ENCODE measurements at regions not wholly inside any gene's neighbourhood (a gene's known extent, or its start where the extent isn't known, plus 50 kb on each side); places are given as distances from the start of the nearest gene placed in this dataset.

DNA sequence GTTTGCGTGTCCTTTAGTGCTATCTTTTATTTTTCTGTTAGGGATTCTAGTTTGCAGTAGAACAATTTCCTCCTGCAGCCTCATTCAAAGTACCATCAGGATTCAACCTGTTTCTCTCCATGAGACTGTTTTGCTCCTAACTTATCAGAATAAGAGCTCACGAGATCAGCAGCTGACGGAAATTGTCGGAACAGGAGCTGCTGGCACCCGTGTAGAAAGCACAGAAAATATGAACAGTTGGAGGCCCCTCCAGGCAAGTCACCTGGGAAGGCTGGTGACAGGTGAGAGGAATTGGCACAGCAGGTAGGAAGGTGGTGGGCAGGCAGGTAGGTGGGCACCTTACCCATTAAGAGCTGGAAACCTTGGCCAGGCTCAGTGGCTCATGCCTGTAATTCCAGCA is 368.6 kb downstream of the CDH26 start:
- Histone ChIP-seq H3K36me3 (ENCODE audit: control insufficient read depth, insufficient read depth, low read length) (no peaks in the 10 kb centered on the region), H3K4me1 (ENCODE audit: control insufficient read depth, insufficient read depth, low read length) (peaks cover 9% of the 10 kb centered on the region), H3K27ac (ENCODE audit: insufficient read depth, low read depth, low read length, poor library complexity, severe bottlenecking) (no peak overlapping the region), H3K27me3 (ENCODE audit: control insufficient read depth, insufficient read depth, low read length, poor library complexity, severe bottlenecking) (no peaks in the 10 kb centered on the region), H3K9me3 (ENCODE audit: control insufficient read depth, low read length) (no peaks in the 10 kb centered on the region), H3K4me3 (ENCODE audit: insufficient read depth, low read depth, low read length) (no peak overlapping the region)
- WGBS, 2 experiments, result 95 to 97% methylated on average over 5 of the region's 5 CpGs

DNA sequence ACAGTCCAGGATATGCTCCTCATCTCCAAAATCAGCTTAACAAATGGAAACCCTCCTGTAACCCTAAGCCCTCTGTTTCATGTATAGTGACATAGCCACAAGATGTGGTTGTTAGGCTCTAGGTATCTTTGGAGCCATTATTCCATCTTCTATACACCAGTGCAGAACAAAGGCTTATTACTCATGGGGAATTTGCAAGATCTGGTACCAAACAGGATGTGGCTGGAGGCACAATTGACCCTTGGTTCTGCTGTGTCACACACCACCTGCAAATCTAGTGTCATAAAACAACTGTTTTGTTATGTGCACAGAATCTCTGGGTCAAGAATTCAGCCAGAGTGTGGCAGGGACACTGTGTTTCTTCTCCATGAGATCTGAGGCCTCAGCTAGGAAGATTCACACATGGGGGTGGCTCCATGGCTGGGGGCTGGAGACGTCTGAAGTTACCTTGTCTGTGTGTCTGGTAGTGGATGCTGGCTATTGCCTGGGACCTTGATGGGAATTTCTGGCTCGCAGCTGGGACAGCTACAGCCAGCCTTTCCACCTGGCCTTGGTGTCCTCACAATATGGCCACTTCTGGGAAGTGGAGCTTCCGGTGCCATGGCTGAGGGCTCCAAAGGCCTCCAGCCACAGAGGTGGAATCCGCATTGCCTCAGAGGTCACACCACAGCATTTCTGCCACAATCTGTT is 369.9 kb downstream of the CDH26 start:
- Histone ChIP-seq H3K4me3 (ENCODE audit: insufficient read depth, low read depth, low read length) (no peak overlapping the region), H3K9me3 (ENCODE audit: control insufficient read depth, low read length) (no peaks in the 10 kb centered on the region), H3K27ac (ENCODE audit: insufficient read depth, low read depth, low read length, poor library complexity, severe bottlenecking) (no peak overlapping the region), H3K4me1 (ENCODE audit: control insufficient read depth, insufficient read depth, low read length) (peaks cover 9% of the 10 kb centered on the region), H3K36me3 (ENCODE audit: control insufficient read depth, insufficient read depth, low read length) (no peaks in the 10 kb centered on the region), H3K27me3 (ENCODE audit: control insufficient read depth, insufficient read depth, low read length, poor library complexity, severe bottlenecking) (no peaks in the 10 kb centered on the region)
- 88 to 92% methylated on average over 4 of the region's 4 CpGs for WGBS, 2 experiments

DNA sequence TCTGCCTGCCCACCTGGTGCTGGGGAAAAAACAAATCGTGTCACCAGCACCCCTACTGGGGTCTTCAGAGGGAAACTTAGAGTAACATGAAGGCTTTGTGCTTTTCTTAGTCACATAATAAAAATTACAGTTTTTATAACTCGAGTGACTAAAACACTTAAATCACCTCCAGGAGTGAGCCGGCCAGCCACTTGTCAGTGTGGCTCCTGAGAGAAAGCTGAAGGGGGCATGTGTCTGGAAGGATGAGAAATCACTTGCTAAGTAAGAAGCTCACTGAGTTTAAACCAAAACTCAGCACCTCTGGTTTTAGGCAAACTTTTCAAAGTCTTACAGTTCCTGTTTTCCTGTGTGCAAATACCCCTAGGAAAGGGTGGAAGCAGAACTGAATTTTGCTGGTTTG is 372.2 kb downstream of the CDH26 start:
- Histone ChIP-seq H3K27ac (ENCODE audit: insufficient read depth, low read depth, low read length, poor library complexity, severe bottlenecking) (no peak overlapping the region), H3K9me3 (ENCODE audit: control insufficient read depth, low read length) (no peaks in the 10 kb centered on the region), H3K4me3 (ENCODE audit: insufficient read depth, low read depth, low read length) (no peak overlapping the region), H3K27me3 (ENCODE audit: control insufficient read depth, insufficient read depth, low read length, poor library complexity, severe bottlenecking) (no peaks in the 10 kb centered on the region), H3K4me1 (ENCODE audit: control insufficient read depth, insufficient read depth, low read length) (peaks cover 9% of the 10 kb centered on the region), H3K36me3 (ENCODE audit: control insufficient read depth, insufficient read depth, low read length) (no peaks in the 10 kb centered on the region)
- 66 to 67% methylated on average over 3 of the region's 3 CpGs for WGBS, 2 experiments

DNA sequence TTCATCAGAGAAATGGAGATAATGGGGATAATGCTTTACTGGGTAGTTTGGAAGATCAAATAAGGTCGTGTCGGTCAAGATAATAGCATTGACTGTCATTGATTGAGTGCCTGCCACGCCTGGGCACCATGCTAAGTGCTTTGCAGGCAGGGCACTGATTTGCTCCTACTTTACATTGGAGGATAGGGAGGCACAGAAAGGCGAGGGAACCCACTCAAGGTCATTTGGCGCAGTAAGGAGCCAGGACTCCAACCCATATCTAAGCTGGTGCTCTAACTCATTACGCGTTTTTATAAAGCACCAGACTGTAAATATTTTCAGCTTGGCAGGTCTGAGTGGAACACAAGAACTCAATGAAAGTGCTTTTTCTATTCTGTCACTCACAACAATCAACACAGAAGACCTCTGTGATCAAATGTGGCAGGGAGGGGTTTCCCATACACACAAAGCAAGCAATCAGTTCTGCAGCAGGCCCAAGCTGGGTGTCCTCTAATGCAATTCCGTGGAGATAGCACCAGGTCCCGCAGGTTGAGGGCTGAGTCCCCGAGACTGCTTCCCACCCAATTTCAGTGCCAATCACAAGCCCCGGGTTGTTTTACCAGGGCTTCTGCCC is 373.6 kb downstream of the CDH26 start:
- Histone ChIP-seq H3K36me3 (ENCODE audit: control insufficient read depth, insufficient read depth, low read length) (no peaks in the 10 kb centered on the region), H3K27me3 (ENCODE audit: control insufficient read depth, insufficient read depth, low read length, poor library complexity, severe bottlenecking) (no peaks in the 10 kb centered on the region), H3K4me3 (ENCODE audit: insufficient read depth, low read depth, low read length) (no peak overlapping the region), H3K4me1 (ENCODE audit: control insufficient read depth, insufficient read depth, low read length) (peaks cover 9% of the 10 kb centered on the region), H3K9me3 (ENCODE audit: control insufficient read depth, low read length) (no peaks in the 10 kb centered on the region), H3K27ac (ENCODE audit: insufficient read depth, low read depth, low read length, poor library complexity, severe bottlenecking) (no peak overlapping the region)
- 92% methylated on average over 11 of the region's 11 CpGs for WGBS, 2 experiments

DNA sequence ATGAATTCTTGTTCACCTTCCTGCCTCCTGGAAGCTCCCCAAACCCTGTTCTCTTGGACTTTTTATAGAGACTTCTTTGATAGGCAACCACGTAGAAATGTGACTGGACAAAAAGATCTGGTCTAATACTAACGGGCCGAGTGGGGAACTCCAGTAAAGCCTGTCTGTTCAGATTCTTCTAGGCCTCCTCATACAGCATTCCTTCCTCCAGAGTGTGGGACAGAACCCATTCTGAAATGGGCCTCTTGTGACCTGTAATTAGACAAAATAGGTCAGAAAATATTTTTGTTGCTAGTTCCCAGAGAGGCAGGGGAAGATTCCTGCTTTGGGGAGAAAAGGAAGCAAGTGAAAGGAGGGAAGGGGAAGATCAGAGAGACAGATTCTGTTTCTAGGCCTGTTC is 374.3 kb downstream of the CDH26 start:
- Histone ChIP-seq H3K27me3 (ENCODE audit: control insufficient read depth, insufficient read depth, low read length, poor library complexity, severe bottlenecking) (no peaks in the 10 kb centered on the region), H3K4me1 (ENCODE audit: control insufficient read depth, insufficient read depth, low read length) (peaks cover 9% of the 10 kb centered on the region), H3K4me3 (ENCODE audit: insufficient read depth, low read depth, low read length) (no peak overlapping the region), H3K36me3 (ENCODE audit: control insufficient read depth, insufficient read depth, low read length) (no peaks in the 10 kb centered on the region), H3K9me3 (ENCODE audit: control insufficient read depth, low read length) (no peaks in the 10 kb centered on the region), H3K27ac (ENCODE audit: insufficient read depth, low read depth, low read length, poor library complexity, severe bottlenecking) (no peak overlapping the region)
- WGBS, 2 experiments, result 92 to 97% methylated on average over 3 of the region's 3 CpGs

DNA sequence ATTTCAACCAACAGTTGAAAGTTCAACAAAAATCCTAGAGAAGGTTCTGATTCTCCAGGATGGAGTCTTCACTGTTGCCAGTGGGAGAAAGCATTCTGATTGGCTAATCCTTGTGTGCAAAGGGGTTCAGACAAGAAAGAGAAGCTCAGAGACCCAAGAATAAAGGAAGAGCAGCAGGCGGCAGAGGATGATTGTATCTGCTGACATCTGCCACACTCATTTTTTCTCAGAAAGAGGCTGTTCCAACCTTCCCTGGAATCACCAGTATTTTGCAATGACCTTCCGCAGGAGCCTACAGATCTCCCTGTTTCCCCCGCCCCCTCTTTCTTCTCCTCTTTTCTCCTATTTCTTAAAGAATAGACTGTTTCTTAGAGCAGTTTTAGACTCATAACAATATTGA is 376.7 kb downstream of the CDH26 start:
- peaks cover 9% of the 10 kb centered on the region for H3K4me1 ChIP-seq (ENCODE audit: control insufficient read depth, insufficient read depth, low read length)
- 90 to 91% methylated on average over 3 of the region's 3 CpGs for WGBS, 2 experiments
- no peaks in the 10 kb centered on the region for H3K36me3 ChIP-seq (ENCODE audit: control insufficient read depth, insufficient read depth, low read length)
- H3K4me3 ChIP-seq (ENCODE audit: insufficient read depth, low read depth, low read length), result no peak overlapping the region
- no peak overlapping the region for H3K27ac ChIP-seq (ENCODE audit: insufficient read depth, low read depth, low read length, poor library complexity, severe bottlenecking)
- H3K27me3 ChIP-seq (ENCODE audit: control insufficient read depth, insufficient read depth, low read length, poor library complexity, severe bottlenecking), result no peaks in the 10 kb centered on the region
- no peaks in the 10 kb centered on the region for H3K9me3 ChIP-seq (ENCODE audit: control insufficient read depth, low read length)

DNA sequence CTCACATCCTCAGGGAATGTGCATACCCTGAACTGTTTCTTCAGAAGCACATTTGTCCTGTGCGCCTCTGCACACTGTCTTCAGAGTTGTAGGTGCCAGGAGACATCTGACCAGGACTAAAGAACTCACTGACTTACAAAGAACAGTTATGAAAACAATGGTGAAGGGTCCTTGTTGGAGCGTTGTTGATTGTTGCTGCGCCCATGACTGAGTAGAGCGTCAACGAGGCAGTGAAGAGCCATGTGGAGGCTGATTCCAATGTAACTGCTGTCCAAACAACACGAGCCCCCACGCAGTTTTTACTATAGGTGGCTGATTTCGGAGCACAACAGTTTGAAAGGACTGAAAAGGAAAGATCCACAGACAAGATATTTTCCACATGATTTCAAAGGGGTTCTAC is 380.3 kb downstream of the CDH26 start:
- no peaks in the 10 kb centered on the region for H3K4me1 ChIP-seq (ENCODE audit: control insufficient read depth, insufficient read depth, low read length)
- no peaks in the 10 kb centered on the region for H3K9me3 ChIP-seq (ENCODE audit: control insufficient read depth, low read length)
- no peaks in the 10 kb centered on the region for H3K27me3 ChIP-seq (ENCODE audit: control insufficient read depth, insufficient read depth, low read length, poor library complexity, severe bottlenecking)
- 93 to 95% methylated on average over 8 of the region's 8 CpGs for WGBS, 2 experiments
- no peak overlapping the region for H3K27ac ChIP-seq (ENCODE audit: insufficient read depth, low read depth, low read length, poor library complexity, severe bottlenecking)
- H3K4me3 ChIP-seq (ENCODE audit: insufficient read depth, low read depth, low read length), result no peak overlapping the region
- no peaks in the 10 kb centered on the region for H3K36me3 ChIP-seq (ENCODE audit: control insufficient read depth, insufficient read depth, low read length)

DNA sequence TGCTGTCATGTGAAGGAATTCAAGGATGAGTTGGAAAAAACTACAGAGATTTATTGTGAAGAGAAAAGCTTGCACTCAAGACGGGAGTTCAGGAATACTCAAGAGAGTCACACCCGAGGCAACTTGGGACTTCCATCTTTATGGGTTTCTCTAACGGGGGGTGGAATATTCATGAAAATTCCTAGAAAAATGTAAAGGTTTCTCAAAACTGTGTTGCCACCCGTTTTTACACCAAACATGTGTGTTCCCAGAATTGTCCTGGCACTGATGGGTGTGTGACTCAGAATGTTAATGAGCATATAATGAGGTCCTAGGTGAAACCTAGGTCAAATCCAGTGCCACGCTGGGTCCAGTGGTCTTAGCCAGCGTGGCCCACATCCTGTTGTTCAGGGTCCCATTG is 381.5 kb downstream of the CDH26 start:
- no peak overlapping the region for H3K4me3 ChIP-seq (ENCODE audit: insufficient read depth, low read depth, low read length)
- WGBS, 2 experiments, result 91 to 95% methylated on average over 6 of the region's 6 CpGs
- no peaks in the 10 kb centered on the region for H3K27me3 ChIP-seq (ENCODE audit: control insufficient read depth, insufficient read depth, low read length, poor library complexity, severe bottlenecking)
- H3K4me1 ChIP-seq (ENCODE audit: control insufficient read depth, insufficient read depth, low read length), result no peaks in the 10 kb centered on the region
- H3K9me3 ChIP-seq (ENCODE audit: control insufficient read depth, low read length), result no peaks in the 10 kb centered on the region
- no peak overlapping the region for H3K27ac ChIP-seq (ENCODE audit: insufficient read depth, low read depth, low read length, poor library complexity, severe bottlenecking)
- no peaks in the 10 kb centered on the region for H3K36me3 ChIP-seq (ENCODE audit: control insufficient read depth, insufficient read depth, low read length)

DNA sequence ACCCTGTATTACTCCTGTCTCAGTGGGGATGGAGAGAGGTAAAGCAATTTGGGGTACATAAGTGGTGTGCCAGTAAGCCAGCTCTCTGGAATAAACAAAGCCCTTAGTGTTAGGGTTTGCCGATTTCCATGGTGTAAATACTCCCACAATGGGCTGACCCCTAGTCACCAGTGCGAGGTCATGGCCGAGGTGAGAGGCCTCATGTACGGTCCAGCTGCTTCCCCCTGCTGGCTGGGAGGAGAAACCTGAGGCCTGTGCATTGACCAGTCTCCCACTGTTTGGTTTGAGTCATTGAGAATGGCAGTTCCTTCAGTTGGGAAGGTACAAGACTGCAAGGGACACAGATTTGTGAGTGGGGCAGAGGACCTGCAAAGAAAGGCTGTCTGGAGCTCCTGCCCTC is 382.0 kb downstream of the CDH26 start:
- H3K27ac ChIP-seq (ENCODE audit: insufficient read depth, low read depth, low read length, poor library complexity, severe bottlenecking), result no peak overlapping the region
- H3K4me3 ChIP-seq (ENCODE audit: insufficient read depth, low read depth, low read length), result no peak overlapping the region
- no peaks in the 10 kb centered on the region for H3K9me3 ChIP-seq (ENCODE audit: control insufficient read depth, low read length)
- no peaks in the 10 kb centered on the region for H3K27me3 ChIP-seq (ENCODE audit: control insufficient read depth, insufficient read depth, low read length, poor library complexity, severe bottlenecking)
- no peaks in the 10 kb centered on the region for H3K36me3 ChIP-seq (ENCODE audit: control insufficient read depth, insufficient read depth, low read length)
- 90 to 92% methylated on average over 4 of the region's 4 CpGs for WGBS, 2 experiments
- H3K4me1 ChIP-seq (ENCODE audit: control insufficient read depth, insufficient read depth, low read length), result no peaks in the 10 kb centered on the region

DNA sequence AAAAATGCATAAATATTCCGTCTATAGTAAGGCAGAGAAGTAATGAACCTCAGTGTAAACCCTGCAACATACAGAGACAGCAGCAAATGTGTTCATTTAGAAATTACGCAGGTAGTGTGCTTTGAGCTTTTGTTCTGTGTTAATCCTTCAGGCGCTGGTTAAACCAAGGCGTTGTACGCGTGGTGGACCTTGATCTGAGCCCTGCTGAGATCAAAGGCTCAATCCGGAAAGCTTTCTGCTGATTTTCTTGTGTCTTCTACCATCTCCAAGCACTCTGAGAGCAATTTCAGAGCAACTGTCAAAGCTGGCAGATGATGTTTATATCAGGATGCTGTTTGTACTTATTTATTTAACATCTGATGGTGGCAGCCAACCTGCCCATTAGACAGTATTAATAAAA is 382.8 kb downstream of the CDH26 start:
- Histone ChIP-seq H3K36me3 (ENCODE audit: control insufficient read depth, insufficient read depth, low read length) (no peaks in the 10 kb centered on the region), H3K27ac (ENCODE audit: insufficient read depth, low read depth, low read length, poor library complexity, severe bottlenecking) (no peak overlapping the region), H3K27me3 (ENCODE audit: control insufficient read depth, insufficient read depth, low read length, poor library complexity, severe bottlenecking) (no peaks in the 10 kb centered on the region), H3K4me1 (ENCODE audit: control insufficient read depth, insufficient read depth, low read length) (no peaks in the 10 kb centered on the region), H3K4me3 (ENCODE audit: insufficient read depth, low read depth, low read length) (no peak overlapping the region), H3K9me3 (ENCODE audit: control insufficient read depth, low read length) (no peaks in the 10 kb centered on the region)
- 95 to 98% methylated on average over 7 of the region's 7 CpGs for WGBS, 2 experiments
